ENCODE measurements at regions not wholly inside any gene's neighbourhood (a gene's known extent, or its start where the extent isn't known, plus 50 kb on each side); places are given as distances from the start of the nearest gene placed in this dataset.
A peak's percentile ranks its signal among the peaks of the same experiment; 100 is the strongest.

DNA sequence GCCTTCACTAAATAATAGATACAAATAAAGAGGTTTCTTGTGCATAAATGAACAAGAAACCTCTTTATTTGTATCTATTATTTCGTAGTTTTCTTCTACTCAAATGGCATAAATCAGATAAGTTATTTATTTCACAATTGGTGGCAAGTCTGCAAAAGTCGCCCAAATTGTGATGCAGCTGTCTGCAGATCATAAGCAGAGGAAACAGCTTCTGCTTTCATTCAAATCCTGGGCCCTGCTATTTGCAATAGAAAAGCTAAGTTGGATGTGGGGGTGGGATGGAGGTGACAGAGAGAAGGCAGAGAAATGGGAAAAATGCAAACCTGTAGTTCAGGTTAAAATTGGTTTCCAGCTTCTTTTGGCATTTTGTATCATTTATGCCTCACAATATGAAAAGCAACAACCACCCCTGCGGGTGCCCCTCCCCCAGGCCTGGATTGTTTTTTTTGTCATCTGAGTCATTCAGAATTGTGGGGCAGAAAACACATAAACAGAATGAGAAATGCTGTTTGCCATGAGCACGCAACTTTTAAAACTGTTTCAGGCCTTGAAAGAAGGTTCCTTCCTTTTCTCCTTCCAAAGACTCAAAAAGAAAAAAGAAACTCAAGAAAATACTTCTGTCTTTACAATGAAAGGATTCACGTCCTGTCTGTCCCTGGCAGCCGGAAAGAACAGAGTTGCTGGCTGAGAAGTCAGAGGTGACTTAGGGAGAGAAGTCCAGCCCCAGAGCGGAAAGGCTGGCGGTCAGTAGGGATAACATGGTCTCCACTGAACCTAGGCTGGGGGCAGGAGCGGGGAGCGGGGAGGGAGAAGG is 132.9 kb downstream of the BAMBI start:
- peak; percentile 3 for DNase-seq (ENCODE audit: extremely low read depth, low read depth)

DNA sequence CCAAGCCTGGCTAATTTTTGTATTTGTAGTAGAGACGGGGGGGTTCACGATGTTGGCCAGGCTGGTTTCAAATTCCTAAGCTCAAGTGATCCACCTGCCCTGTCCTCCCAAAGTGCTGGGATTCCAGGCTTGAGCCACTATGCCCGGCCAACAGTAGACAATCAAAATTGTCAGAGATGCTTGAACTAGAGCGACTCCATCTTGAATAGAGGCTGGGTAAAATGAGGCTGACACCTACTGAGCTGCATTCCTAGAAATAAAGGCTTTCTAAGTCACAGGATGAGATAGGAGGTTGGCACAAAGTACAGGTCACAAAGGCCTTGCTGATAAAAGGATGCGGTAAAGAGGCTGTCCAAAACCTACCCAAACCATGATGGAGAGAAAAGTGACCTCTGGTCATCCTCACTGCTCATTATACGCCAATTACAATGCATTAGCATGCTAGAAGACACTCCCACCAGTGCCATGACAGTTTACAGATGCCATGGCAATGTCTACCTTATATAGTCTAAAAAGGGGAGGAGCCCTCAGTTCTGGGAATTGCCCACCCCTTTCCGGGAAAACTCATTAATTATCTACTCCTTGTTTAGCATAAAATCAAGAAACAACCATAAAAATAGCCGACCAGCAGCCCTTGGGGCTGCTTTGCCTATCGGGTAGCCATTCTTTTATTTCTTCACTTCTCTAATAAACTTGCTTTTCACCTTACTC is 134.5 kb downstream of the BAMBI start:
- no peak for DNase-seq (ENCODE audit: extremely low read depth, low read depth)

DNA sequence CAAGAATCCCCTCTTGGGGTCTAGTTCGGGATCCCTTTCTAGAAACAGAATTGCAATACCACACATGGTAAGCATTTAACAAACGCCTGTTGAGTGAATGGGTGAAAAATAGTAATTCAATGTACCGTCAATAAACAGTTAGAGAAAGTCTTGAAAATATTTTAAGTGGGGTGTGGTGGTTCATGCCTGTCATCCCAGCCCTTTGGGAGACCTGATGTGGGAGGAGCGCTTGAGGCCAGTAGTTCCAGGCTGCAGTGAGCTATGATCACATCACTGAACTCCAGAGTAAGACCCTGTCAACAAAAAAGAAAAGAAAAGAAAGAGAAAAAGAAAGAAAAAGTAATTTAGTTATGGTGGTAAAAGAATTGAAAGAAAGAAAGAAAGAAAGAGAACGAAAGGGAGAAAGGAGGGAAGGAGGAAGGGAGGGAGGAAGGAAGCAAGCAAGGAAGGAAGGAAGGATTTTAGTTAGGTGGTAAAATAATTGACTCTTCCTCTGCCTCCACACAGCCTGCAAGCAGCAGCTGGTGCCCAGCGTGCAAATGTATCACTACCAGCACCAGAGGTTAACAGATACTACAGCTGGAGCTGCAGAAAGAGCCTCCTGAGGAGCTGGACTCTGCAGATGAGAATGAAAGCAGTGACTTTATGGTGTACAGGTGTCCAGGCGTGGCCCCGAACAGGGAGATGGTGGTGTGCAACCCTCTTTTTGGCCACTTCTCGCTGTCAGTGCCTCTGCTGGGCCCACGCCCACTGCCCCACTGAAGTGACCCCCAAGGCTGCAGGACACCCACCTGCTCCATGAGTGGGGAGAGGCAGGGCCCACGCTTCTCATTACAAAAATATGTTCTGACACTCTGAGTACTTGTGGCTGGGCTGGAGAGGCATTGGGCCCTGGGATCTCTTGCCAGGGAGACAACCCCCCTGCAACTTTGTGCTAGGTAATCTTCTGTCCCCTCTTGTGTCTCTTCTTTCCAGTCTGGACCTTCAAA is 135.4 kb downstream of the BAMBI start:
- no peak for DNase-seq (ENCODE audit: extremely low read depth, low read depth)

DNA sequence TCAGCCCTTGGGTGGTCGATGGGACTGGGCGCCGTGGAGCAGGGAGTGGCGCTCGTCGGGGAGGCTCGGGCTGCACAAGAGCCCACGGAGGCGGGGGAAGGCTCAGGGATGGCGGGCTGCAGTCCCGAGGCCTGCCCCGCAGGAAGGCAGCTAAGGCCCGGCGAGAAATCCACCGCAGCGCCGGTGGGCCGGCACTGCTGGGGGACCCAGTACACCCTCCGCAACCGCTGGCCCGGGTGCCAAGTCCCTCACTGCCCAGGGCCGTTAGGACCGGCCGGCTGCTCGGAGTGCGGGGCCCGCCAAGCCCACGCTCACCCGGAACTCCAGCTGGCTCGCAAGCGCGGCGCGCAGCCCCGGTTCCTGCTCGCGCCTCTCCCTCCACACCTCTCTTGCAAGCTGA is 138.4 kb downstream of the BAMBI start:
- DNase-seq (ENCODE audit: extremely low read depth, low read depth) = no peak

DNA sequence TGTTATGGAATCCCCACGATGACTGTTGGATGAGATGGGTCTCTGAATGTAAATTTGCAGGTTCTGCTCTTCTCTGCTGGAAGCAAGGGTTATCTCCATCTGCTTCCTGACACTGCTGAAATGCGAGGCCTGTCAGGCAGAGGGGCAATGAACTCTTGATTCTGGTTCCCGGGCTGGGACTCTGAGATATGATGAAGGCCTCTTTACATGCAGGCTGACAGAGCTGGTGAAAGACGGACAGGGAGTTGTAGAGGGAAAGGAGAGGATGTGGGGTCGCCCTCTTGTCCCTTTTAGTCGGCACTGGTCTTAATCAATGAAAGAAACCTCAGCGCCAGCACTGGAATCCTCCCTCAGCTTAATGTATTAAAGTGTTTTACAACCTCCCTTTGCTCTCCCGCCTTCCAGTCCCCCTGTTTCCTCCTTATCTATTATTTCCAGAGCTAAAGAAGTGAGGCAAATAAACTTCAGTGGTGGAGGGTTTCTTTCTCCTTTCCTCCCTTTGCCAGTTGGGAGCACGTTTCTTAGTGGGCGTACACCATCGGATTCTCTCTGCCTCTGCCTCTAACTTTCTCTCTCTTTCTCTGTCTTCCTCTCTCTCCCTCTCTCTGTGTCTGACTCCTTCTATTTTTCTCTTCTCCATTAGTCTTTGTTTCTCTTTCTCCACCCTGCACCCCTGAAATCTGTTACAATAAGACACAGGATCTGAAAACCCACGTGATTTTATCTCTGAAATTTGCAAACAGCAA is 145.6 kb downstream of the BAMBI start:
- DNase-seq (ENCODE audit: extremely low read depth, low read depth) = no peak

DNA sequence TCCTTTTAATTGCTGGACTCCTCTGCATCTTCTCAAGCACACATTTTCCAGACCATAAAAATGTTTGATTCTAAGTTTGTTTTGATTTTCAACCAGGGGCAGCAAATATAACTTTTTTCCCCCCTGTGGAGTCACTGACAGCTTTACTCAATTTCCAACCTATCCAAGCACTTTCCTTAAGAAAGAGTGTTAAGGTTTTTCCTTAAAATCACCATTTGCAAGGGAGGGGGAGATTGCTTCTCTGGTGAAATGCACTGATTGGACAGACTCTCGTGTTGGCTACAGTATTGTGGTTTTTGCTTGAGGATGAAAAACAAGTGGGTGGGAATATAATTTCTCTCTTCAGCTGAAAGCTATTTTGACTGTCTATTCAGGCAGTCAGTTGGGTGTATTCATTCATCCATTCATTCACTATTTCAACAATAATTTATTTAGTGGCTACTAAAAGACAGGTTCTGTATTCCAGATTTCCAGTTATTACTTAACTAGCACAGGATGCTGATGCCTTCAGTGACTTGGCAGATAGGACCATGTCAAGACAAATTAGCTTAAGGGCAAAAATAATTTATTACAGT is 146.3 kb downstream of the BAMBI start:
- DNase-seq (ENCODE audit: extremely low read depth, low read depth) = no peak

DNA sequence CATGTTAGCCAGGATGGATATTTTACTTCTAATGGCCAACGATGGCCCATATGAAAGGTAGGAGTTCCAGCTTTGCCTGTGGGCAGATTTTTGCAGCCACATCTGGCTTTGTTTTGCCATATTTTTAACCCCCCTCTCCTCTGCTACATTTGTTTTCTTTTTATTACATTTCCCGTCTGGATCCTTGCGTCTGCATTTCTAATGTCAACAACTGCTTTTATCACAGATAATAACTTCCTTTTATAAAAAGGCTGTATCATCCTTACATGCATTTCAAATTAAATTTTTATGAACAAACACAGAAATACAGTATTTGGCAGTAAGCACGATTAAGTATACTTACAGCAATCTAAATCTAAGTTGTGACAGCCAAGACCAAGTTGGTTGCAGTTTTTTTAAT is 156.0 kb downstream of the BAMBI start:
- no peak for DNase-seq (ENCODE audit: extremely low read depth, low read depth)

DNA sequence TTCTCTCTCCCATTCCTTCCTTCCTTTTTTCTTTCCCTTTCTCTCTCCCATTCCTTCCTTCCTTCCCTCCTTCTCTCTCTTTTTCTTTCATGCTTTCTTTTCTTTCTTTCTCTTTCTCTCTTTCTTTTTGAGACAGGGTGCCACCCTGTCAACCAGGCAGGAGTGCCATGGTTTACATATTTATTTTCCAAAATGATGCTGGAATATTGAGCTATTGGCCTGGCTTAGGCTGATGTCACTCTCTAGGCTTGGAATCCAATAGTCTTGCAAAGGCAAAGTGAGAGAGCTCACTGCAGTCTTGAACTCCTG is 159.1 kb downstream of the BAMBI start:
- DNase-seq (ENCODE audit: extremely low read depth, low read depth) = no peak

DNA sequence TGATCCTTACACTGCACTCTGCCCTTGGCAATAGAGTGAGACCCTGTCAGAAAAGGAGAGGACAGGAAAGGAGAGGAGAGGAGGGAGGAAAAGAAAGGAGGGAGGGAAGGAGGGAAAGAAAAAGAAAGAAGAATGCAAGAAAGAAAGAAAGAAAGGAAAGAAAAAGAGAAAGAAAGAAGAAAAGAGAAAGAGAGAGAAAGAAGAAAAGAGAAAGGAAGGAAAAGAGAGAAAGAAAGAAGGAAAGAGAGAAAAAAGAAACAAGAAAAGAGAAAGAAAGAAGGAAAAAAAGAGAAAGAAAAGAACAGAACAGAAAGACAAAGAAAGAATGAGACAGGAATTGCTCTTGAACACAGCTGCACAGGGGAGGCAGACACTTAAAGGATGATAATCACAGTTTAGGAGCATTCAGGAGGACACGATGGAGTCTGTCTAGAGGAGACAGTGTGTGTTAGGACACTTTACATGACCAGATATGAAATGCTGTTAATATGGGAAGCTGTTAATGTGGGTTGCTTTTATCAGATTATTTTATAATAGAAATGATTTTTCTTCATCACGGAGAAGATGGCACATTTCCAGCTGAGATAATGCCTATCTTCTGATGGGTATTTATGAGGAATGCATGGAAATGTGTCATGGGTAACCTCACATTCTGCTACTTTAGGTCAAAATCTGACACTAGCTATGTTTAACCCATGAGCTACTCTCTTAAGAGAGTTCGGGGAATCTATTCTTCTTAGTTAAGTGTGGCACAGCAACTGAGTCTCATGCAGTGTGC is 160.5 kb downstream of the BAMBI start:
- DNase-seq (ENCODE audit: extremely low read depth, low read depth) = no peak

DNA sequence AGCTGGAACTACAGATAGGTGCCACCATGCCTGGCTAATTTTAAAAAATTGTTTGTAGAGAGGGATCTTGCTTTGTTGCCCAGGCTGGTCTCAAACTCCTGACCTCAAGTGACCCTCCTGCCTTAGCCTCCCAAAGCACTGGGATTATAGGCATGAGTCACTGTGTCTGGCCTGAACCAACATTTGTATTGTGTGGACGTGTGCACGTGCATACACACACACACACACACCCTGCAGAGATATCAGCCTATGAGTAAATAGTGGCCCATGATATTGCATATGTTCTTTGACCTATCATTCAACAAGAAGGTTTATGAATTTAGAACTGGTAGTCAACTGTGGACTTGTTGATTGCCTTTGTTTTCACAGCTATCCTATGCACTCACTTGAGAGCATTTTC is 161.6 kb downstream of the BAMBI start:
- no peak for DNase-seq (ENCODE audit: extremely low read depth, low read depth)

DNA sequence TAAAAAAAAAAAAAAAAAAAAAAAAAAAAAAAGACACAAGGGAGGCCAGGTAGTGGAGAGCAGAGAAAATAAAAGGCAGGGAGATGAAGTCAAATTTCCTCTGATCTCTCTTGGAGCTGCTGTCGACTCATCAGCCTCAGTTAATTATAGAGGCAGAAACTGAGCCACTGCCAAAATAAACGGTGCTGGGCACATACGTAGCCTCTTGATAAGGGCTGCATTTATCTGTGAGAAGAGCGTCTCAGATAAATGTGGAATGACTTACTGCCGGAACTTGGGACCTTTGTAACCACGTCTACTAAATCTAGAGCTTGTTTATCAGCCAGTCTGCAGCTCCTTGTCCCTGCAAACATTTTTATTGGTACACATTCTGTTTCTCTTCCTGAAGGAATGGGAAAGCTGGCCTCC is 162.3 kb downstream of the BAMBI start:
- DNase-seq (ENCODE audit: extremely low read depth, low read depth) = no peak

DNA sequence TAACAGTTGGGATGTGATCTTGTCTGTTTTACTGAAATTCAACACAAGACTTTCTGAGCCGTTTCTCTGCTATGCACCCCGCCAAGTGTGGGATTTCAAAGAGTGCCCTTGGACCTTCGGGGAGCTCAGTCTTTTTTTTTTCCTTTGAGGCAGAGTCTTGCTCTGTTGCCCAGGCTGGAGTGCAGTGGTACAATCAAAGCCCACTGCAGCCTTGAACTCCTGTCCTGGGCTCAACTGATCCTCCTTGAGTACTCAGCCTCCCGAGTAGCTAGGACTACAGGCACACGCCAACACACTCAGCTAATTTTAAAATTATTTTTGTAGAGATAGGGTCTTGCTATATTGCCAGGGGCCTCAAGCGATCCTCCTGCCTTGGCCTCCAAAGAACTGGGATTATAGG is 162.9 kb downstream of the BAMBI start:
- DNase-seq (ENCODE audit: extremely low read depth, low read depth) = no peak

DNA sequence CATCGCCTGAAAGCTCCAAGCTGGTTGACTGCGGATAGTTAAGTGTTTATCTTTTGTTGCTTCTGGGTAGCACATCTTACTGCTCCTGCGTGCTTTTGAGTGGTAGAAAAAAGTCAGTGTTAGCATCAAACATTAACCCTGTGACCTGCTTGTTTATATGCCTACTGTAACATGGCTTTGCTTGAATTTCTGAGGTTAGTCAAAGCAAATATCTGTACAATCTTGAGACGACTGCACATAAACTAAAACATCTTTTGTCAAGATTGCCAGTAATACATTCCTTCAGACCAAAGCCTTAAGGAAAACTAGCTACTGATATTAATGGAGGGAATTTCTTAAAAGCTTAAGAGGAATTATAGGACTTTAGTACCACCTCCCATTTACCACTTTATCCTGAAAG is 163.7 kb downstream of the BAMBI start:
- DNase-seq (ENCODE audit: extremely low read depth, low read depth) = no peak

DNA sequence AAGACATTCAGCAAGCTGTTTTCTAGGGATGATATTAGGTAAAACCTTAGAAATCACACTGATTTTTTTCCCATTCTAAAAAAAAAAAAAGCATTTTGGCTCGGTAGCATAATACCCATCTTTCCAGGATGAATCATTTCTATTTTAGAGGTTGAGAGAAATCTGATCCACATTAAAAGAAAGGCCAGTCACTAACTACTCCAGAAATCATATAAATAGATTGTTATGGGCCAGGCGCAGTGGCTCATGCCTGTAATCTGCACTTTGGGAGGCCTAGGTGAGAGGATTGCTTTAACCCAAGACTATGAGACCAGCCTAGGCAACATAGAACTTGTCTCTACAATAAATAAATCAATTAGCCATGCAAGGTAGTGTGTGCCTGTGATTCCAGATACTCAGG is 164.3 kb downstream of the BAMBI start:
- DNase-seq (ENCODE audit: extremely low read depth, low read depth) = no peak

DNA sequence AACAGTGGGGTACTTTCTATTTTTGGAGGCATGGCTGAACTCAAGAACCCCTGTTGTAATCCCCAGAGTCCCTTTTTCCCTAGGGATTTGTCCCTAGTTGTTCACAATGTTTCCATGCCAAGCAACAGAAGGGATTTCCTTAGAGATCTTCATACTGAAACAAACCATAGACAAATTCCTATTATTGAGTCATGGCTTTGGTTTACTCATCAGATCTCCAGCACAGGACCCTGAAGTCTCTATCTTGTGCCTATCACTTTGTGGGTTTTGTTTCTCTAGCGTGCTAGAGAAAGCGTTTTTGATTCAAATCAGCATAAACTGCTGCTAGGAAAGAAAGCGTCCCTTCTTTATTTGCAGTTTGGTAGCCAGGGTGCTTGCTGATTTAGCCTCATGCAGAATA is 165.0 kb downstream of the BAMBI start:
- no peak for DNase-seq (ENCODE audit: extremely low read depth, low read depth)

DNA sequence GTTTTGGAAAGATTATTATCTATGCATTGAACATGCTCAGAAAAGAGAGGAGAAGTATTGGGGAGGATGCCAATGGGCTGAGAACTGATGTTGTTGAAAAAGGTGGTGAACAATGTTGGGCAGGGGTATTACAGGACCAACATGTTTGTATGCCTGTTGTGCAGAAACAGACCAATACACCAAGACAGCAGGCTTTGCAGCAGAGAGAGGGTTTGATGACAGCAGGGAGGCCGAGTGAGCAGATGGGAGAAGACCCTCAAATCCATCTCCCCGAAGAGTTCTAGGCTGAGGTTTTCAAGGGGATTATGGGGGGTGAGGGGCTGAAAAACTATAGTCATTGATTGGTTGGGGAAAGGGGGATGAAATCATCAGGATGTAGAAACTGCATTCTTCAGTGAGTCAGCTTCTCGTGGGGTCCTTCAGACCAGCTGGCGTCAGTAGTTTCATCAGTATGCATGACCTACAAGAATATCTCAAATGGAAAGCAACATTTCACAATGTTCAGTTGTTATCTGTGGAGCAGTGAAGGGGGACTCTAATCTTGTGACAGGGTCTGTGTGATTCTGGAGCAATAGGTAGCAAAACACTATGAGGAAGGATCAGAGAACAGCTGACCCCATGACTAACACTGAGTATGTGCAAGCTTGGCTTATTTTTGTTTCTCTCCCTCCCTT is 167.8 kb downstream of the BAMBI start:
- no peak for DNase-seq (ENCODE audit: extremely low read depth, low read depth)

DNA sequence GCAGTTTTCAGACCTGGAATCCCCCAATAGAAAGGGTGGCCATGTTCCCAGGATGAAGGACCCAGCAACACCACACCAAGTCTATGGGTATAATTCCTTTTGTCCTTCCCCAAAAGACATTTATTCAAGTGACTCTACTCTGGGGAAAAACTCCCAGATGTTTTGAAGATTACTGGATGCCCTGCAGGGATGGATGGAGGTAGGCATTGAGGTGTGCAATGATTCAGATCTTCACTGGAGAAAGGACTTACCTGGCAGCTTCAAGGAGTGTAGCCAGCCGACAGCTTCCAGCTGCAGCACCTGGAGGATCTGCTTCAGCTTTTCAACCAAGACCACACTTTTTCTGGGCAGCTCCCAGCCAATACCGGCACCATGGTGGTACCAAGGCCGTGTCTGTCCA is 172.0 kb downstream of the BAMBI start:
- DNase-seq (ENCODE audit: extremely low read depth, low read depth) = no peak

DNA sequence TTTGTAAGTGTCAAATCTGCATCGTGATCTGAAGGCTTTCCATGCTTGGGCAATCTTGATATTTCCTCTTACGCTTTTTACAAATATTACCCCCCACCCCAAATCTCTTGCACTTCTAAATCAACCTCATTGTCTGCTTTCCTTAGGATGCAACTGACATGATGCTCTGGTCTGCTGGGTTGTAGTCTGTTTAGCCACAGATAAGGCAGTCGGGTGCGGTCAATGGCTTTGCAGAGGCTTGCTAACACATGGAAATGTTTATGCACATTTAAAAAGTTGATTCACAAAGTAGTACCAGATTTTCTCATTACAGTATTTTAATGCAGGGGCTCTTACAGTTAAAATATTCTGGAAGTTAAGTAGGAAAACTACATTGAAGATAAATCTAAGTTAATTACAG is 172.5 kb downstream of the BAMBI start:
- DNase-seq (ENCODE audit: extremely low read depth, low read depth) = no peak

DNA sequence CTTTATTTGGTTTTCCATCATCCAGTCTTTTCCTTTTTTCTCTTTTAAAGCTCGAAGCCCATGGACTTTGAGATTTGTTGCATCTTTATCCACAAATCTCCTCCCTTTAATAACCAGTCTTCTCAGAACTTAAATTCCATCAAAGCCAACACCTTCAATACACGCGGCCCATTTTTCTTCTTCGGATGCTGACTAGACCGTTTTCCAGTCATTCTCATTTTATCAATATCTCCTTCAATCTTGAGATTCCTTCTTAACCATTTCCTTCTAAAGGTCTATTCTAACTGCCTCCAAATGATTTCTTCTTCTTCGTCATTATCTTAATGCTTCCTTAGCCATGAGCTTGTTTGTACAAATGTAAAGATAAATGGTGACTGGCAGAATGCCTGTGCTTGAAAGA is 173.5 kb downstream of the BAMBI start:
- no peak for DNase-seq (ENCODE audit: extremely low read depth, low read depth)
